HG03565 (cell line): ENCODE measurements at regions not wholly inside any gene's neighbourhood (a gene's known extent, or its start where the extent isn't known, plus 50 kb on each side); places are given as distances from the start of the nearest gene placed in this dataset.
A peak's percentile ranks its signal among the peaks of the same experiment; 100 is the strongest.

ENCODE experiments used
- ATAC-seq: cut with Tn5 transposase; IDR thresholded peaks from one replicate; pipeline ENCODE4 v1.9.1; 2021; ENCODE audit warnings: mild to moderate bottlenecking, moderate library complexity; ENCODE audit not compliant: unreplicated experiment

GRCh38 chr5:155290937-155291336 is 277.4 kb downstream of the KIF4B start:
- no peak for ATAC-seq

GRCh38 chr5:155293605-155294178 is 280.1 kb downstream of the KIF4B start:
- ATAC-seq: no peak

- ATAC-seq: no peak
These were observed 281.6 kb downstream of the KIF4B start for GRCh38 chr5:155295111-155295510.

GRCh38 chr5:155299386-155300005 is 285.9 kb downstream of the KIF4B start:
- no peak for ATAC-seq

- ATAC-seq: no peak
These were observed 289.6 kb downstream of the KIF4B start for GRCh38 chr5:155303120-155303519.

GRCh38 chr5:155307229-155307628 is 293.7 kb downstream of the KIF4B start:
- no peak for ATAC-seq

- no peak for ATAC-seq
These were observed 294.7 kb downstream of the KIF4B start for GRCh38 chr5:155308289-155308688.

GRCh38 chr5:155309021-155309746 is 295.6 kb downstream of the KIF4B start:
- no peak for ATAC-seq

- ATAC-seq: no peak
These were observed 298.2 kb downstream of the KIF4B start for GRCh38 chr5:155311721-155312120.

GRCh38 chr5:155313518-155313917 is 300.0 kb downstream of the KIF4B start:
- ATAC-seq: no peak

GRCh38 chr5:155316070-155316714 is 302.6 kb downstream of the KIF4B start:
- ATAC-seq: no peak

GRCh38 chr5:155332618-155333017 is 319.1 kb downstream of the KIF4B start:
- peak; percentile 88 for ATAC-seq

- no peak for ATAC-seq
These were observed 329.4 kb downstream of the KIF4B start for GRCh38 chr5:155342956-155343355.

- no peak for ATAC-seq
These were observed 329.9 kb downstream of the KIF4B start for GRCh38 chr5:155343468-155343867.

- no peak for ATAC-seq
These were observed 339.7 kb downstream of the KIF4B start for GRCh38 chr5:155353231-155353630.

- ATAC-seq: no peak
These were observed 352.5 kb downstream of the KIF4B start for GRCh38 chr5:155366096-155366495.

GRCh38 chr5:155367841-155368240 is 354.3 kb downstream of the KIF4B start:
- ATAC-seq: no peak

- ATAC-seq: no peak
These were observed 354.9 kb downstream of the KIF4B start for GRCh38 chr5:155368490-155368889.

GRCh38 chr5:155380480-155380879 is 366.9 kb downstream of the KIF4B start:
- ATAC-seq: no peak

GRCh38 chr5:155381654-155382053 is 368.1 kb downstream of the KIF4B start:
- no peak for ATAC-seq

GRCh38 chr5:155389498-155389897 is 375.9 kb downstream of the KIF4B start:
- no peak for ATAC-seq

- ATAC-seq: no peak
These were observed 381.2 kb downstream of the KIF4B start for GRCh38 chr5:155394727-155395126.
